GM12891 (cell line): ENCODE measurements at regions not wholly inside any gene's neighbourhood (a gene's known extent, or its start where the extent isn't known, plus 50 kb on each side); places are given as distances from the start of the nearest gene placed in this dataset.

Source experiments
- DNase-seq: peaks from one replicate; pipeline ENCODE4 v3.0.0; 2011; ENCODE audit warnings: low spot score; ENCODE audit not compliant: insufficient read length
- FAIRE-seq: peaks from 2 replicates; lab custom pipeline; 2011; peaks lifted over from hg19 to GRCh38; lab: Jason Lieb, UNC
- PAX5 ChIP-seq: IDR thresholded peaks from 2 replicates; pipeline ENCODE4 v1.6.1; 2011; ENCODE audit warnings: low read length, moderate library complexity, mild to moderate bottlenecking; ENCODE audit not compliant: insufficient read depth, severe bottlenecking
- POLR2A ChIP-seq: IDR thresholded peaks from 2 replicates; pipeline ENCODE4 v1.6.1; 2011; ENCODE audit warnings: low read depth, low read length, control low read depth
- POLR2AphosphoS5 ChIP-seq: IDR thresholded peaks from 2 replicates; pipeline ENCODE4 v1.6.1; 2011; ENCODE audit warnings: low read depth, low read length, control low read depth
- POU2F2 ChIP-seq: IDR thresholded peaks from 2 replicates; pipeline ENCODE4 v1.6.1; 2011; ENCODE audit warnings: low read depth, mild to moderate bottlenecking, control low read depth, low read length, moderate library complexity
- SPI1 ChIP-seq: IDR thresholded peaks from 2 replicates; pipeline ENCODE4 v1.6.1; 2011; ENCODE audit warnings: low read depth, low read length, control low read depth
- TAF1 ChIP-seq: IDR thresholded peaks from 2 replicates; pipeline ENCODE4 v1.6.1; 2011; ENCODE audit warnings: low read depth, low read length, control low read depth

DNA sequence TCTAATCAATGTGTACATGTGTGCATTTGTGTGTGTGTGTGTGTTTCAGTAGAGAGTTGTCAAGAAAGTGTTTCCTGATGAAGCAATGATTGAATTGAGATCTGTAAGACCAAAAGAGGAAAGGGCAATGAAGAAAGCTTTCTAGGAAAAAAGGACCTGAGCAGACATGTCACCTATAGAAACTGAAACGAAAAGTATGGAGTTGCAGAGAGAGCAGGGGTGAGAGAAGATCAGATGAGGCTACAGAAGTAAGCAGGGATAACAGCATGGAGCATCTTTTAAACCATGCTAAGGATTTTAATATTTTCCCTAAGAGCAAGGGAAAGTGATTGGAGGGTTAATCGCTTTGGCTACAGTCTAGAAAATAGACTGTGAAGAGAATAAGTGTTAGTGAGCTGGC, 1459.4 kb upstream of the TENM4 start:
- TF ChIP-seq SPI1: no peak
- no peak for TF ChIP-seq TAF1
- TF ChIP-seq POLR2A: no peak
- FAIRE-seq (no peak), DNase-seq (no peak)

DNA sequence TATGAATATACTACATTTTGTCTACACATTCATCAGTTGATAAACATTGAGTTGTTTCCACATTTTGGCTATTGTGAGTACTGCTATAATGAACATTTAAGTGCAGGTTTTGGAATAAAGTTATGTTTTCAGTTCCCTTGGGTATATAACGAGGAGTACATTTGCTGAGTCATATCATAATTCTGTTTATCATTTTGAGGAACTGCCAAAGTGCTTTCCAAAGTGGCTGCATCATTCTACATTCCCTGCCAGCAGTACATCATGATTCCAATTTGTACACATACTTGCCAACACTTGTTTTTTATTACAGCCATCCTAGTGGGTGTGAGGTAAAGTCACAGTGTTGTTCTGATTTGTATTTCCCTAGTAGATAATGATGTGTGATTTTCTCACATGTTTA, 1458.6 kb upstream of the TENM4 start:
- no peak for DNase-seq
- TF ChIP-seq SPI1: peak; percentile 92
- TF ChIP-seq PAX5: no peak
- TF ChIP-seq POU2F2: no peak

DNA sequence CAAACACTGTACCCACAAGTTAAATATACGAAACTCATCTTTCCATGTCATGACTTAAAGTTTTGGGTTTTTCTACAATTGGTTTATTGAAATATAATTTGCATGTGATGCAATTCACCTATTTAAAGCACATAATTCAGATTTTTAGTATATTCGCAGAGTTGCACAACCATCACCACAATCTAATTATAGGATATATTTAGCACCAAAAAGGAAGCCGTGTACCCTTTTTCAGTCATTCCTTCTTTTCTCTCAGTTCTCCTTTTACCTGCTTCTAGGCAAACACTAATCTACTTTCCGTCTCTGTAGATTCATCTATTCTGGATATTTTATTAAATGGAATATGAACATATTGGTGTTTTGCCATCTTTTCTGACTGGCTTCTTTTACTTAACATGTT, 1458.1 kb upstream of the TENM4 start:
- DNase-seq (no peak), FAIRE-seq (no peak)
- no peak for TF ChIP-seq TAF1
- peak; percentile 24; the same call in 1 of the 2 replicates for TF ChIP-seq SPI1

More for the DNA sequence above, 1458.6 kb upstream of the TENM4 start:
- peak; percentile 71 for FAIRE-seq

DNA sequence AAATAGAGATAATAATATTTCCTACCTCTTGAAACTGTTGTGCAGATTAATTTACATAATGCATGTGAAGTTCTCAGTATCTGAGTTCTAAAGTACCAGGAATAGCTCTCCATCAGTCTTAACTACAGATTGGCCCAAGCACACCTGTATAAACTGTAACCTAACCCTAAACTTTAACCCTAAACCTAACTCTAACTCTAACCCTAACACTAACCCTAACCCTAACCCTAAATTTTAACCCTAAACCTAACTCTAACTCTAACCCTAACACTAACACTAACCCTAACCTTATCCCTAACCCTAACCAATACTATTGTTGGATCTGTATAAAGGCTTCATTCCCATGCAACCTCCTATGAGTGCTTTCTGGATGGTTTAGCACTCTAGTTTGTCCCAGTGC, 1445.9 kb upstream of the TENM4 start:
- FAIRE-seq (no peak), DNase-seq (no peak)
- no peak for TF ChIP-seq POU2F2
- TF ChIP-seq SPI1: no peak
- TF ChIP-seq POLR2AphosphoS5: no peak
- TF ChIP-seq POLR2A: no peak
- TF ChIP-seq TAF1: no peak
- TF ChIP-seq PAX5: no peak

DNA sequence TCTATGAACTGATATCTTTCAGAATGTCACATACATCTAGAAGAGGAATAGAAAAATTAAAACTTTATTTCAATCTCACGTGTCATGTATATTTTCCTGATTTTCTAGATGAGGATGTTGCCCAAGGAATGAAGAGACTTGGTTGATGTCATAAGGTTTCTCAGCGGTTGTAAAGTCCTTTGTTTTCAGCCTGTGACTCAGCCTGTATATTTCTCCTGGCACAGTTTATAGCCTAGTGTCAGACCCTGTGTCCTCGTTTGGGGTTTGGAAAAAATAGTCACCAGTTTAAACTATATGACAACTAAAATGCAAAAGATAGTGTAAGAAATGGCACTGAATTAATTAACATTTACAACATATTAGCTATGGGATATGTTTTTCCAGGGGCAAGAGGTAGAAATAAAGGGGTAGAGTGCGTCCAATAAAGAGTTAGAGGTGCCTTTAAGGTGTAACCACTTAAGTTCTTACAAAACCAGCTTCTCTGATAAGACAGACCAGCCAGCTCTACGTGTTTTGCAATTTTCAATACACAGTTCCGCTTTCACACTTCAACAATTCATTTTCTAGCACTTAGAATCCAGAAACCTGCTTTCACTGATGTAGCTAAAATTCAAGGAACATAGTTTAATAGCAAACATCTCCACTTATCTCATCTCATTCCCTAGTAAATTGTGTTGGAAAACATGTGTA, 1432.6 kb upstream of the TENM4 start:
- no peak for TF ChIP-seq POLR2AphosphoS5
- TF ChIP-seq SPI1: peak; percentile 80
- TF ChIP-seq TAF1: no peak
- DNase-seq: no peak
- no peak for FAIRE-seq

DNA sequence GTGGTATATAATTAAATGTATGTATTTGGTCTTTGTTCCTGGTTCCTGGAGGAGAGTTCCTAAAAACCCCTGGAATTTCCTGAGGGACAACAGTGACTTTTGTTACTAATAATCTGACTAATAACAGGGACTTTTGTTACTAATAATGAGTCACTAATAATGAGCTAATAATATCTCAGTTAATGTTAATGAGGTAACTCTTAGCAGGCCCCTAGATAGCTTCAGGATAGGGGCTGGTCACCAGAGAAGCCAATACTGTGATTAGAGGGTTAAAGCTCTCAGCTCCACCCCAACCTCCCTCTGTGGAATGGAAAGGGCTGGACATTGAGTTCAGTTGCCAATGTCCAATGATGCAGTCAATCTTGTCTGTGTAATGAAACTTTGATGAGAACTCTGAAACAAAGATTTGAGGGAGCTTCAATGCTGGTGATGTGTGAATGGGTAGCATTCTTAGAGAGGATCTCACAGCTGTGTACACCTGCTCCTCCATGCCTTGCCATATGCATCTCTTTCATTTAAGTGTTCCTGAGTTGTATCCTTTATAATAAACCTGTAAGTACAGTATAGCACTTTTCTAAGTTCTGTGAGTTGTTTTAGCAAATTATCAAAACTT, 1431.4 kb upstream of the TENM4 start:
- DNase-seq (no peak), FAIRE-seq (no peak)
- no peak for TF ChIP-seq SPI1
- no peak for TF ChIP-seq POU2F2
- no peak for TF ChIP-seq TAF1
- TF ChIP-seq PAX5: no peak
- TF ChIP-seq POLR2AphosphoS5: no peak
- no peak for TF ChIP-seq POLR2A

DNA sequence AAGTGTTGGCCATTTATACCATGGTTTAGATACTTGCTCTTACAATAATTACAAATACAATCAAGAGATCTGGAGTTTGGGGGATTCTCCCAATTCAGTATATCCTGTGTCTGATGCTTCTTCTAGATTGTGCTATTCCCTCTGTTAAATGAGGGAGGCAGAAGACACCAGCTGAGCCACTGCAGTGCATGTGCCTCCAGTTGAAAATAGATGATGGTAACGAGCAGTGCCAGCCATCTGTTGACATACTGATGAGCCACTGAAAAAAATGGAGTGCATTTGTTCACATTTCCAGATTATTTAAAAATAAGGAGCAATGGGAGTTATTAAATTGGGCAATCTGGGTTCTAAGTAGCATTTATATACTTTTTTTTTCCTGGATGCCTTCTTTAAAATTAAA, 1428.0 kb upstream of the TENM4 start:
- no peak for FAIRE-seq

DNA sequence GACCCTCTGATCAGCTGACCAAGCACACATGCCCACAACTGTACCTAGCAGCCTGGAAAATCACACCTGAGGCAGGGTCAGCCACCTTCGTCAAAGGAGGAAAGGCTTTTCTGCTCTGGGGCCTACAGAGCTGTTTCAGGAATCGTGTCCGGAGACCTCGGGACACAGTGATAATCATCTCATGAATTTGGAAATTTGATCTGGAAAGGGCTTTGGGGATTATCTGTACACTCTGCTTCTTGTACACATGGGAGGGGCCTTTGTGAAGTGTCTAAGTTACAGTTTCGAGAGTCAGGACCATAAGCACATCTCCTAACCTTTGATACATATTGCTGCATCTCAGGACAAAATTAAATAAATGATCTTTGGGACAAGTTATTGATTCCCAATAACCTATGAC, 1421.2 kb upstream of the TENM4 start:
- FAIRE-seq (no peak), DNase-seq (no peak)
- no peak for TF ChIP-seq POLR2A
- no peak for TF ChIP-seq TAF1
- no peak for TF ChIP-seq SPI1
- TF ChIP-seq PAX5: no peak
- no peak for TF ChIP-seq POLR2AphosphoS5
- TF ChIP-seq POU2F2: no peak

More for the DNA sequence above, 1428.0 kb upstream of the TENM4 start:
- TF ChIP-seq POLR2A (no peak), TAF1 (no peak), POU2F2 (no peak), PAX5 (no peak), SPI1 (no peak), POLR2AphosphoS5 (no peak)
- no peak for DNase-seq

DNA sequence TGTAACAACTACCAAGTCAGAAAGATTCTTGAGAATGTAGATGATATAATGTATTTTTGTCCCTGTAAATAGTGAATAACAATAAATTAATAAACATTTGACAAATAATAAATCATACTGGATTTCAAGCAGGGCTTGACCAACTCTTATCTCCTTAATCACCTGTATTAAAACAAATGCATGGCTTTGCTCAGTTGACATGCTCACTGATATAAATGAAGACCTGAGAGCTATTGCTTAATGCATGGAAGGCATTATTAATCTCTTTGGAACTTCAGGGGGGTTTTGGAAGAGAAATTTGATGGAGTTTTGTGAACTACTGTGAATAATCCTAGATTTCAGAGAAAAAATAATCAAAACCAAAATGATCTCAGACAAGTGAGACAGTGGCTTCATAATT, 1420.4 kb upstream of the TENM4 start:
- no peak for FAIRE-seq
- no peak for DNase-seq
- TF ChIP-seq POLR2A (no peak), POLR2AphosphoS5 (no peak), SPI1 (no peak), PAX5 (no peak), POU2F2 (no peak), TAF1 (no peak)

DNA sequence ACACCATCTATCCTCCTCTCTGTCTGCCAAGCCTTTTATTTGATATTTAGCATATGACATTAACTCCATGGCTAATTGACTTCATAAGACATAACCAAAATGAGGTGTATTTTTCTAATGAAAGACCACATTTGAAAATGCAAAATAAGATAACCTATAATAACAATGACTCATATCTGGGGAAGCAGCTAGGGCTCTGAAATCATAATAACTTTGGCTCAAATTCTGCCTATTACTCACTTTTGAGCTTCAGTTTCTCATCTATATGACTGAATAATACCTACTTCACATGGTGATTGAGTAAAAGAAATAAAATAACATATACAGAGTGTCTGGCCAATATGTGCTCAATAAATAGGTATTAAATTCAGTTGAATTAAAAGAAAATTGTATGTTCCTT, 1419.8 kb upstream of the TENM4 start:
- FAIRE-seq (no peak), DNase-seq (no peak)
- TF ChIP-seq POLR2AphosphoS5: no peak
- TF ChIP-seq POLR2A: no peak
- no peak for TF ChIP-seq POU2F2
- TF ChIP-seq PAX5: no peak
- no peak for TF ChIP-seq SPI1
- TF ChIP-seq TAF1: no peak

DNA sequence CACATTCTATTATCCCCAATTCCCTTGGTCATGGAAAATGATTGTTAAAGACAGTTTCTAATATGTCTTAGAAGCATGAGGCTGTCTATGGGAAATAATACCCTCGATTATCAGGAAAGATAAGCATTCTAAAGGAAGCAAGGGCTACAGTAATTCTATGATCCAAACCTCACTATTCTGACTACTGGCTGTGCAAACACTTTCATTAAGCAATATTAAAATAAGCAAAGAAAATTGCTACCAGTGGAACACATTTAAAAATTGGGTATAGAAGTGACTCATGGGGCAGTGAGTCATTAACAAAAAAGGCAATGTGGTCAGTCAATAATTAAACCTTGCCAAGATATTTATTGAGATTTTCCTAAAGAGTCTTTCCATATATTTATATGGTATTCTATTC, 1415.2 kb upstream of the TENM4 start:
- no peak for FAIRE-seq
- TF ChIP-seq POLR2AphosphoS5: no peak
- no peak for TF ChIP-seq PAX5
- no peak for TF ChIP-seq SPI1
- TF ChIP-seq POU2F2: no peak
- no peak for TF ChIP-seq POLR2A
- no peak for TF ChIP-seq TAF1
- no peak for DNase-seq
